C4-2B (cell line): ENCODE measurements at regions not wholly inside any gene's neighbourhood (a gene's known extent, or its start where the extent isn't known, plus 50 kb on each side); places are given as distances from the start of the nearest gene placed in this dataset.

Source experiments
- CTCF ChIP-seq: fragments of 450-650 bp; conservative IDR thresholded peaks from 2 replicates; pipeline ENCODE4 v1.5.1; 2017; ENCODE audit warnings: mild to moderate bottlenecking
- ZFX ChIP-seq: fragments of 450-650 bp; IDR thresholded peaks from 2 replicates; pipeline ENCODE4 v1.6.1; 2017

GRCh38 chr20:11320033-11320432 lies 597.7 kb upstream of the BTBD3 start:
- TF ChIP-seq CTCF = no peak
- TF ChIP-seq ZFX = no peak
